GM12864 (cell line): ENCODE measurements at regions not wholly inside any gene's neighbourhood (a gene's known extent, or its start where the extent isn't known, plus 50 kb on each side); places are given as distances from the start of the nearest gene placed in this dataset.

Experiments
- DNase-seq: peaks from one replicate; pipeline ENCODE4 v3.0.0-alpha.2; 2011; ENCODE audit warnings: low read depth
- H3K4me3 ChIP-seq: 2 replicates; pipeline ENCODE4 v1.5.1; 2011; ENCODE audit warnings: mild to moderate bottlenecking, low read depth, low read length, control low read depth
- TF ChIP-seq, protein P1 (sequence below): IDR thresholded peaks from 2 replicates; pipeline ENCODE4 v1.5.1; 2011; ENCODE audit warnings: low read depth, mild to moderate bottlenecking, moderate library complexity, low read length, control low read depth, inconsistent platforms; ENCODE audit errors: missing control alignments

- DNase-seq = no peak
- H3K4me3 ChIP-seq = no peak overlapping the region
- TF ChIP-seq, protein P1, sequence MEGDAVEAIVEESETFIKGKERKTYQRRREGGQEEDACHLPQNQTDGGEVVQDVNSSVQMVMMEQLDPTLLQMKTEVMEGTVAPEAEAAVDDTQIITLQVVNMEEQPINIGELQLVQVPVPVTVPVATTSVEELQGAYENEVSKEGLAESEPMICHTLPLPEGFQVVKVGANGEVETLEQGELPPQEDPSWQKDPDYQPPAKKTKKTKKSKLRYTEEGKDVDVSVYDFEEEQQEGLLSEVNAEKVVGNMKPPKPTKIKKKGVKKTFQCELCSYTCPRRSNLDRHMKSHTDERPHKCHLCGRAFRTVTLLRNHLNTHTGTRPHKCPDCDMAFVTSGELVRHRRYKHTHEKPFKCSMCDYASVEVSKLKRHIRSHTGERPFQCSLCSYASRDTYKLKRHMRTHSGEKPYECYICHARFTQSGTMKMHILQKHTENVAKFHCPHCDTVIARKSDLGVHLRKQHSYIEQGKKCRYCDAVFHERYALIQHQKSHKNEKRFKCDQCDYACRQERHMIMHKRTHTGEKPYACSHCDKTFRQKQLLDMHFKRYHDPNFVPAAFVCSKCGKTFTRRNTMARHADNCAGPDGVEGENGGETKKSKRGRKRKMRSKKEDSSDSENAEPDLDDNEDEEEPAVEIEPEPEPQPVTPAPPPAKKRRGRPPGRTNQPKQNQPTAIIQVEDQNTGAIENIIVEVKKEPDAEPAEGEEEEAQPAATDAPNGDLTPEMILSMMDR = no peak
Observed at GRCh38 chr5:60517094-60517694, 182.8 kb downstream of the DEPDC1B start.

GRCh38 chr5:60516688-60517087 is 183.3 kb downstream of the DEPDC1B start:
- no peak for DNase-seq
- TF ChIP-seq, protein P1 = no peak
- no peak overlapping the region for H3K4me3 ChIP-seq

DNA sequence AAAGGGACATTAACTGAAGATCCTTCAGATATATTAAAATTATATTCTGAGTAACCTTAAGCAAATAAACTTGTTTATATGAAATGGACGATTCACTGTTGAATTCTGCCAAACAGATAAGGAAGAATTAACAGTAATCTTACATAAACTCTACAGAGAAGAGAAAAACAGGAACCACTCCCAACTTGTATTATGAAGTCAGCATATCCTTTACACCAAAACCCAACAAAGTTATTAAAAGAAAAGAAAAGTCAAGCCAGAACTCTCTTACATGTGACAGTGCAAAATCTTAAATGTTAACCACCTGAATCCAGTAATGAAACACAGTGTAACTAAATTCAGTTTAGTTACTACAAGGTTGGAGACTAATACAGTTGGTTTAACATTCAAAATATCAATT is 185.8 kb downstream of the DEPDC1B start:
- H3K4me3 ChIP-seq = no peak overlapping the region
- TF ChIP-seq, protein P1 = no peak
- no peak for DNase-seq

DNA sequence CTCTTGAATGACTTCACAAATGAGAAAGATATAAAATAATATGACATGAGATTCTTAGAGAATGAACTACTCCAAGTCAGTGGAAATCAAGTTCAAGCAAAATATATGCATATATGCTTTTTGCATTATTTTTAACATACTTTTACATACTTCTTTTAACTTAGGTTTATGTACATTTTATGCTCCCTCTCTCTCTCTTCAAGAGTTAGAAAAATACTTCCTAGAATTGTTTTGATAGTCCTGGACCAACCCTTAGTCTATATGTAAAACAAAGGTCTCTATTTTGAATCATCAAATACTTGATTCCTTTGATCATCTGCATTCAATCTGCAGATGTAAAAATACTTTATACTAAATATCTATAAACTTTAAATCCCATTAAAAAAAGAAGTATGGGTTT is 187.8 kb downstream of the DEPDC1B start:
- H3K4me3 ChIP-seq = no peak overlapping the region
- DNase-seq = no peak
- TF ChIP-seq, protein P1 = no peak

GRCh38 chr5:60510663-60511062 is 189.3 kb downstream of the DEPDC1B start:
- DNase-seq = no peak
- TF ChIP-seq, protein P1 = no peak
- no peak overlapping the region for H3K4me3 ChIP-seq

DNA sequence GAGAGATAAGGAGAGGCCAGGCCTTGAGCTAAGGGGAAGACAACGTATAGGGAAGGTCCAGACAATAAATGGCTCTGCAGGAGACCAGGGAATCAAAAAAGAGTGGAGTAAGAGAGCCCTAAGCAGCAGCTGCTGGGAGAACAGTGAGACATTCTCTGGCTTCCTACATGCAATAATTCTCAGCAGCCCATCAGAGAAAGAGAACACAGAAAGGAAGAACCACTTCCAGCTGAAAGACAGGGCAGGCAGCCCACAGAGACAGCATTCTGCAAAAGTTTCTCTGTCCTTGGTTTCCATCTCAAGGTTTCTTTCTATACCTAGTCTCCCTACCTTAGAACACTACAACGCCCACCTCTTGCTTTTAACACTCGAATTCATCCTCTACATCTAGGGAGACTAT is 189.9 kb downstream of the DEPDC1B start:
- no peak for DNase-seq
- TF ChIP-seq, protein P1 = no peak
- no peak overlapping the region for H3K4me3 ChIP-seq

GRCh38 chr5:60509519-60509918 is 190.4 kb downstream of the DEPDC1B start:
- no peak overlapping the region for H3K4me3 ChIP-seq
- TF ChIP-seq, protein P1 = no peak
- no peak for DNase-seq
